ENCODE measurements at regions not wholly inside any gene's neighbourhood (a gene's known extent, or its start where the extent isn't known, plus 50 kb on each side); places are given as distances from the start of the nearest gene placed in this dataset.

- no peak overlapping the region for H3K4me3 ChIP-seq (ENCODE audit: low read depth, low read length)
- TF ChIP-seq CTCF (IDR thresholded peaks at IDR 0.05; ENCODE audit: insufficient read depth, low read depth, low read length, missing control alignments) = no peak
- DNase-seq (ENCODE audit: low read depth) = no peak
Measured at GRCh38 chr6:165229216-165229615, 80.2 kb downstream of the C6orf118 start.

GRCh38 chr6:165227644-165228329 is 81.6 kb downstream of the C6orf118 start:
- TF ChIP-seq CTCF (IDR thresholded peaks at IDR 0.05; ENCODE audit: insufficient read depth, low read depth, low read length, missing control alignments) = no peak
- no peak for DNase-seq (ENCODE audit: low read depth)

GRCh38 chr6:165223736-165224135 is 85.7 kb downstream of the C6orf118 start:
- TF ChIP-seq CTCF (IDR thresholded peaks at IDR 0.05; ENCODE audit: insufficient read depth, low read depth, low read length, missing control alignments) = no peak
- DNase-seq (ENCODE audit: low read depth) = no peak
- no peak overlapping the region for H3K4me3 ChIP-seq (ENCODE audit: low read depth, low read length)

More at GRCh38 chr6:165227644-165228329, 81.6 kb downstream of the C6orf118 start:
- H3K4me3 ChIP-seq (ENCODE audit: low read depth, low read length) = no peak overlapping the region

GRCh38 chr6:165223101-165223500 is 86.3 kb downstream of the C6orf118 start:
- DNase-seq (ENCODE audit: low read depth) = no peak
- no peak for TF ChIP-seq CTCF (IDR thresholded peaks at IDR 0.05; ENCODE audit: insufficient read depth, low read depth, low read length, missing control alignments)
- H3K4me3 ChIP-seq (ENCODE audit: low read depth, low read length) = no peak overlapping the region

- no peak overlapping the region for H3K4me3 ChIP-seq (ENCODE audit: low read depth, low read length)
- no peak for DNase-seq (ENCODE audit: low read depth)
- no peak for TF ChIP-seq CTCF (IDR thresholded peaks at IDR 0.05; ENCODE audit: insufficient read depth, low read depth, low read length, missing control alignments)
Measured at GRCh38 chr6:165222315-165223025, 86.9 kb downstream of the C6orf118 start.

- no peak for DNase-seq (ENCODE audit: low read depth)
- H3K4me3 ChIP-seq (ENCODE audit: low read depth, low read length) = no peak overlapping the region
- no peak for TF ChIP-seq CTCF (IDR thresholded peaks at IDR 0.05; ENCODE audit: insufficient read depth, low read depth, low read length, missing control alignments)
Measured at GRCh38 chr6:165220045-165220444, 89.4 kb downstream of the C6orf118 start.
